Peyer's patch (tissue), 4 donors: ENCODE measurements at regions not wholly inside any gene's neighbourhood (a gene's known extent, or its start where the extent isn't known, plus 50 kb on each side); places are given as distances from the start of the nearest gene placed in this dataset.

Experiments used
- DNase-seq, 3 donors: peaks; one replicate each; pipeline ENCODE4 v3.0.0-alpha.2; 2017 to 2019
- H3K27ac ChIP-seq, 4 donors: fragments of 200-600 bp; sonication (generic); one replicate each; pipeline ENCODE4 v1.5.1; 2016 to 2019
- H3K27me3 ChIP-seq, 2 donors: fragments of 200-600 bp; sonication (generic); one replicate each; pipeline ENCODE4 v1.5.1; 2019
- H3K36me3 ChIP-seq, 3 donors: fragments of 200-600 bp; sonication (generic); one replicate each; pipeline ENCODE4 v1.5.1; 2016 to 2019
- H3K4me1 ChIP-seq, 4 donors: fragments of 200-600 bp; sonication (generic); one replicate each; pipeline ENCODE4 v1.5.1; 2016 to 2019
- H3K4me3 ChIP-seq, 4 donors: fragments of 200-600 bp; sonication (generic); 1 replicate in 3 of 4; 2 replicates in 1 of 4; pipeline ENCODE4 v1.5.1; 2016 to 2019; ENCODE audit warnings: mild to moderate bottlenecking in 1 of 4
- H3K9me3 ChIP-seq, 4 donors: fragments of 200-600 bp; sonication (generic); one replicate each; pipeline ENCODE4 v1.5.1; 2016 to 2019; ENCODE audit warnings: mild to moderate bottlenecking in 1 of 4
- CTCF ChIP-seq, 6 experiments: fragments of 450-650 bp in 4 of 6; fragments of 200-600 bp in 2 of 6; sonication (generic) in 1 of 6; IDR thresholded peaks; one replicate each; pipeline ENCODE4 v1.5.1; 2017 to 2019; ENCODE audit warnings: antibody characterized with exemption in 6 of 6, mild to moderate bottlenecking in 3 of 6, moderate library complexity in 1 of 6
- POLR2A ChIP-seq, 2 donors: fragments of 450-650 bp; IDR thresholded peaks; one replicate each; pipeline ENCODE4 v1.5.1; 2017; ENCODE audit warnings: antibody characterized with exemption in 2 of 2, mild to moderate bottlenecking in 2 of 2, moderate library complexity in 2 of 2

- DNase-seq = no peak
- no peak overlapping the region for H3K27ac ChIP-seq
- no peak overlapping the region for H3K4me3 ChIP-seq
- TF ChIP-seq CTCF (IDR thresholded peaks at IDR 0.05) = no peak
- no peak for TF ChIP-seq POLR2A (IDR thresholded peaks at IDR 0.05)
- H3K4me1 ChIP-seq = no peaks in the 10 kb centered on the region
- H3K36me3 ChIP-seq = no peaks in the 10 kb centered on the region
- no peaks in the 10 kb centered on the region for H3K27me3 ChIP-seq
- no peaks in the 10 kb centered on the region for H3K9me3 ChIP-seq
Measured at GRCh38 chr6:12384357-12384912, 94.3 kb downstream of the EDN1 start.

DNA sequence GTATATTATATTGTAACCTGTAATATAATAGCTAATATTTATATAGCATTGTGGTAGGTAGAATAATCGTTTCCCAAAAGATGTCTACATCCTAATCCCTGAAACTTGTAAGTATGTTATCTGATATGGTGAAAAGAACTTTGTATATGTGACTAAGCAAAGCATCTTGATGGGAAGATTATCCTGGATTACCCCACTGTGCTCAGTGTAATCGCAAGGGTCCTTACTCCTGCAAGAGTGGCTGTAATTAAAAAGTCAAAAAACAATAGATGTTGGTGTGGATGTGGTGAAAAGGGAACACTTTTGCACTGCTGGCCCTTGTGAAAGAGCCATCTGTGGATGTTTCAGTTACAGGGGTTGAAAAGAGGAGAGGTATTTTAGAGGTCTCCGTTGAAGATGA is 95.2 kb downstream of the EDN1 start:
- no peak for TF ChIP-seq POLR2A (IDR thresholded peaks at IDR 0.05)
- no peak for TF ChIP-seq CTCF (IDR thresholded peaks at IDR 0.05)
- Histone ChIP-seq H3K27ac (no peak overlapping the region), H3K9me3 (no peaks in the 10 kb centered on the region), H3K4me3 (no peak overlapping the region), H3K27me3 (no peaks in the 10 kb centered on the region), H3K36me3 (no peaks in the 10 kb centered on the region), H3K4me1 (no peaks in the 10 kb centered on the region)
- no peak for DNase-seq

GRCh38 chr6:12386816-12387215 is 96.7 kb downstream of the EDN1 start:
- no peaks in the 10 kb centered on the region for H3K36me3 ChIP-seq

GRCh38 chr6:12391472-12391871 is 101.3 kb downstream of the EDN1 start:
- Histone ChIP-seq H3K36me3 (no peaks in the 10 kb centered on the region), H3K27ac (no peak overlapping the region), H3K4me3 (no peak overlapping the region), H3K27me3 (no peaks in the 10 kb centered on the region), H3K4me1 (no peaks in the 10 kb centered on the region), H3K9me3 (no peaks in the 10 kb centered on the region)
- no peak for TF ChIP-seq CTCF (IDR thresholded peaks at IDR 0.05)
- TF ChIP-seq POLR2A (IDR thresholded peaks at IDR 0.05) = no peak
- no peak for DNase-seq

More at GRCh38 chr6:12386816-12387215, 96.7 kb downstream of the EDN1 start:
- Histone ChIP-seq H3K9me3 (no peaks in the 10 kb centered on the region), H3K27ac (no peak overlapping the region), H3K27me3 (no peaks in the 10 kb centered on the region), H3K4me3 (no peak overlapping the region), H3K4me1 (no peaks in the 10 kb centered on the region)
- no peak for DNase-seq
- TF ChIP-seq CTCF (IDR thresholded peaks at IDR 0.05) (no peak), POLR2A (IDR thresholded peaks at IDR 0.05) (no peak)

- DNase-seq = no peak
- Histone ChIP-seq H3K27ac (no peak overlapping the region), H3K4me3 (no peak overlapping the region), H3K4me1 (no peaks in the 10 kb centered on the region), H3K9me3 (no peaks in the 10 kb centered on the region), H3K27me3 (no peaks in the 10 kb centered on the region), H3K36me3 (no peaks in the 10 kb centered on the region)
- TF ChIP-seq CTCF (IDR thresholded peaks at IDR 0.05) = no peak
- no peak for TF ChIP-seq POLR2A (IDR thresholded peaks at IDR 0.05)
Measured at GRCh38 chr6:12392490-12392889, 102.3 kb downstream of the EDN1 start.

- H3K9me3 ChIP-seq = no peaks in the 10 kb centered on the region
- DNase-seq = no peak
- no peaks in the 10 kb centered on the region for H3K36me3 ChIP-seq
- no peaks in the 10 kb centered on the region for H3K27me3 ChIP-seq
- no peaks in the 10 kb centered on the region for H3K4me1 ChIP-seq
- TF ChIP-seq POLR2A (IDR thresholded peaks at IDR 0.05) = no peak
- TF ChIP-seq CTCF (IDR thresholded peaks at IDR 0.05) = no peak
- H3K27ac ChIP-seq = no peak overlapping the region
- H3K4me3 ChIP-seq = no peak overlapping the region
Measured at GRCh38 chr6:12393100-12393499, 102.9 kb downstream of the EDN1 start.
